OCI-LY1 (cell line): ENCODE measurements at regions not wholly inside any gene's neighbourhood (a gene's known extent, or its start where the extent isn't known, plus 50 kb on each side); places are given as distances from the start of the nearest gene placed in this dataset.

Source experiments
- H2AFZ ChIP-seq: fragments of 200-600 bp; sonication (generic), shearing (Covaris generic); 2 replicates; pipeline ENCODE4 v1.6.0; 2014; ENCODE audit warnings: antibody characterized with exemption, mild to moderate bottlenecking, low read length
- H3F3A ChIP-seq: fragments of 200-600 bp; sonication (generic), shearing (Covaris generic); 2 replicates; pipeline ENCODE4 v1.6.0; 2014; ENCODE audit warnings: mild to moderate bottlenecking, antibody characterized with exemption, low read length, moderate library complexity; ENCODE audit not compliant: insufficient read depth
- H3K27ac ChIP-seq: fragments of 200-600 bp; sonication (generic); 2 replicates; pipeline ENCODE4 v1.5.1; 2014; ENCODE audit warnings: low read length, mixed run types, mild to moderate bottlenecking, low read depth; ENCODE audit not compliant: poor library complexity, severe bottlenecking
- H3K27me3 ChIP-seq: fragments of 200-600 bp; sonication (generic); 2 replicates; pipeline ENCODE4 v1.6.0; 2014; ENCODE audit warnings: antibody characterized with exemption, mild to moderate bottlenecking, low read length, moderate library complexity; ENCODE audit not compliant: insufficient read depth
- H3K36me3 ChIP-seq: fragments of 200-600 bp; sonication (generic); 2 replicates; pipeline ENCODE4 v1.6.1; 2014; ENCODE audit warnings: mild to moderate bottlenecking, antibody characterized with exemption, low read length, moderate library complexity, mixed read lengths; ENCODE audit not compliant: insufficient read depth
- H3K4me1 ChIP-seq: fragments of 200-600 bp; sonication (generic); 2 replicates; pipeline ENCODE4 v1.5.1; 2014; ENCODE audit warnings: mild to moderate bottlenecking, low read length, moderate library complexity; ENCODE audit not compliant: insufficient read depth, severe bottlenecking
- H3K4me2 ChIP-seq: fragments of 200-600 bp; sonication (generic), shearing (Covaris generic); 2 replicates; pipeline ENCODE4 v1.6.1; 2014; ENCODE audit warnings: low read length
- H3K4me3 ChIP-seq: fragments of 200-600 bp; sonication (generic); 2 replicates; pipeline ENCODE4 v1.5.1; 2014; ENCODE audit warnings: low read length, low read depth, mild to moderate bottlenecking, mixed read lengths; ENCODE audit not compliant: poor library complexity, severe bottlenecking
- H3K79me2 ChIP-seq: fragments of 200-600 bp; shearing (Covaris generic); 2 replicates; pipeline ENCODE4 v1.6.1; 2016; ENCODE audit warnings: mixed run types, low read length, mixed read lengths; ENCODE audit not compliant: insufficient read depth
- H3K9ac ChIP-seq: fragments of 200-600 bp; sonication (generic), shearing (Covaris generic); 2 replicates; pipeline ENCODE4 v1.6.1; 2014; ENCODE audit warnings: mild to moderate bottlenecking, low read length, mixed read lengths
- H3K9me2 ChIP-seq: fragments of 200-600 bp; sonication (generic), shearing (Covaris generic); 2 replicates; pipeline ENCODE4 v1.6.1; 2014; ENCODE audit warnings: low read depth, mild to moderate bottlenecking, low read length, mixed read lengths
- H3K9me3 ChIP-seq: fragments of 200-600 bp; shearing (Covaris generic); 2 replicates; pipeline ENCODE4 v1.6.1; 2014; ENCODE audit warnings: low read length, mixed read lengths
- H4K20me1 ChIP-seq: fragments of 200-600 bp; sonication (generic), shearing (Covaris generic); 2 replicates; pipeline ENCODE4 v1.6.0; 2016; ENCODE audit warnings: mild to moderate bottlenecking, low read length; ENCODE audit not compliant: insufficient read depth
- CTCF ChIP-seq: fragments of 200-600 bp; sonication (generic), shearing (Covaris generic); IDR thresholded peaks from 2 replicates; pipeline ENCODE4 v1.5.1; 2017; ENCODE audit warnings: mild to moderate bottlenecking, antibody characterized with exemption, low read length, moderate library complexity, mixed read lengths
- EZH2 ChIP-seq: fragments of 200-600 bp; sonication (generic), shearing (Covaris generic); IDR thresholded peaks from 2 replicates; pipeline ENCODE4 v1.8.0; 2017; ENCODE audit warnings: borderline replicate concordance, mixed run types, mild to moderate bottlenecking, antibody characterized with exemption, low read length, moderate library complexity, mixed read lengths

- TF ChIP-seq CTCF: peak; percentile 51; the same call in 1 of the 2 replicates
- no peak for TF ChIP-seq EZH2
- Histone ChIP-seq H4K20me1 (no peaks in the 10 kb centered on the region), H3K4me3 (no peak overlapping the region), H3K9me2 (no peaks in the 10 kb centered on the region), H3K4me1 (peaks cover 9% of the 10 kb centered on the region), H2AFZ (no peak overlapping the region), H3K27ac (peak overlapping the region; percentile 15), H3K9me3 (no peaks in the 10 kb centered on the region), H3K27me3 (no peaks in the 10 kb centered on the region), H3K36me3 (peaks cover 17% of the 10 kb centered on the region), H3K79me2 (no peaks in the 10 kb centered on the region), H3K4me2 (no peak overlapping the region; the same call in 1 of the 2 replicates), H3F3A (no peaks in the 10 kb centered on the region), H3K9ac (no peak overlapping the region)
Measured at GRCh38 chr2:74080346-74080745, 67.4 kb downstream of the BOLA3 start.

GRCh38 chr2:74081030-74081762 lies 66.5 kb downstream of the BOLA3 start:
- Histone ChIP-seq H3K36me3 (peaks cover 13% of the 10 kb centered on the region), H3K4me3 (no peak overlapping the region), H3K79me2 (no peaks in the 10 kb centered on the region), H3K4me2 (no peak overlapping the region), H3K9me3 (no peaks in the 10 kb centered on the region), H3K9me2 (no peaks in the 10 kb centered on the region), H4K20me1 (no peaks in the 10 kb centered on the region), H2AFZ (no peak overlapping the region), H3K27ac (no peak overlapping the region), H3K4me1 (peaks cover 9% of the 10 kb centered on the region), H3K27me3 (no peaks in the 10 kb centered on the region), H3F3A (no peaks in the 10 kb centered on the region), H3K9ac (no peak overlapping the region)
- no peak for TF ChIP-seq EZH2
- no peak for TF ChIP-seq CTCF

GRCh38 chr2:74081763-74082110 lies 66.0 kb downstream of the BOLA3 start:
- TF ChIP-seq EZH2 (no peak), CTCF (no peak)
- no peaks in the 10 kb centered on the region for H3K9me2 ChIP-seq
- no peak overlapping the region for H3K4me2 ChIP-seq
- no peaks in the 10 kb centered on the region for H3F3A ChIP-seq
- H3K36me3 ChIP-seq: peaks cover 13% of the 10 kb centered on the region
- peaks cover 9% of the 10 kb centered on the region for H3K4me1 ChIP-seq
- no peaks in the 10 kb centered on the region for H3K9me3 ChIP-seq
- H3K9ac ChIP-seq: no peak overlapping the region
- no peak overlapping the region for H3K4me3 ChIP-seq
- no peaks in the 10 kb centered on the region for H3K79me2 ChIP-seq
- H4K20me1 ChIP-seq: no peaks in the 10 kb centered on the region
- H3K27me3 ChIP-seq: no peaks in the 10 kb centered on the region
- H2AFZ ChIP-seq: no peak overlapping the region
- H3K27ac ChIP-seq: no peak overlapping the region
